ENCODE measurements at regions not wholly inside any gene's neighbourhood (a gene's known extent, or its start where the extent isn't known, plus 50 kb on each side); places are given as distances from the start of the nearest gene placed in this dataset.

DNA sequence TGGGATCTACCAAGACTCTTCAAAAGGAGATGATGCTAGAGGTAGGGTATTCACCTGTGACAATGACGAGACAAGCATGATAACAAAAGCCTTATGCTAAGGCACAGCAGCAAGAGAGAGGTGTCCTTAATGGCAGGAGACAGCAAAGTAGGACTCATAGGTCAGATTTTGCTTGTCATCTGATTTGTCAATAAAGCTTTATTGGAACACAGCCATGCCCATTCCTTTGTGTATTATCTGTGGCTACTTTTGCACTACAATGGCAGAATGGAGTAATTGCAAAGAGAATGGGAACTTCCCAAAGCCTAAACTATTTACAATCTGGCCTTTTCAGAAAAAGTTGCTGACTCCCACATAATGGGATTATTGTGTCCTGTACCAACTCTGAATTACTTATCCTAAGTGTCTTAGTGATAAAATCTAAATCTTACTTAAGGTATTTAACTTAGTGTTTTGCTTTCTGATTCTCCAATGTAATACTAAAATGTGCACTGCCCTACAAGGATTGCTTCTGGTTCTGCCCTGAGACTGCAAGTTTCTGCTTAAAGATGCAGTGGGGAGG, 221.6 kb downstream of the CDC5L start:
- TF ChIP-seq, protein P1, sequence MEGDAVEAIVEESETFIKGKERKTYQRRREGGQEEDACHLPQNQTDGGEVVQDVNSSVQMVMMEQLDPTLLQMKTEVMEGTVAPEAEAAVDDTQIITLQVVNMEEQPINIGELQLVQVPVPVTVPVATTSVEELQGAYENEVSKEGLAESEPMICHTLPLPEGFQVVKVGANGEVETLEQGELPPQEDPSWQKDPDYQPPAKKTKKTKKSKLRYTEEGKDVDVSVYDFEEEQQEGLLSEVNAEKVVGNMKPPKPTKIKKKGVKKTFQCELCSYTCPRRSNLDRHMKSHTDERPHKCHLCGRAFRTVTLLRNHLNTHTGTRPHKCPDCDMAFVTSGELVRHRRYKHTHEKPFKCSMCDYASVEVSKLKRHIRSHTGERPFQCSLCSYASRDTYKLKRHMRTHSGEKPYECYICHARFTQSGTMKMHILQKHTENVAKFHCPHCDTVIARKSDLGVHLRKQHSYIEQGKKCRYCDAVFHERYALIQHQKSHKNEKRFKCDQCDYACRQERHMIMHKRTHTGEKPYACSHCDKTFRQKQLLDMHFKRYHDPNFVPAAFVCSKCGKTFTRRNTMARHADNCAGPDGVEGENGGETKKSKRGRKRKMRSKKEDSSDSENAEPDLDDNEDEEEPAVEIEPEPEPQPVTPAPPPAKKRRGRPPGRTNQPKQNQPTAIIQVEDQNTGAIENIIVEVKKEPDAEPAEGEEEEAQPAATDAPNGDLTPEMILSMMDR (IDR thresholded peaks at IDR 0.05; ENCODE audit: low read length): no peak
- TF ChIP-seq EZH2 (IDR thresholded peaks at IDR 0.05; ENCODE audit: borderline replicate concordance, low read length): no peak
- no peaks in the 10 kb centered on the region for H3F3A ChIP-seq (ENCODE audit: insufficient read depth, low read length)
- H3K27ac ChIP-seq (ENCODE audit: low read depth, low read length, poor library complexity, severe bottlenecking): no peak overlapping the region
- H3K9ac ChIP-seq (ENCODE audit: low read length): no peak overlapping the region
- no peaks in the 10 kb centered on the region for H3K79me2 ChIP-seq (ENCODE audit: insufficient read depth, low read length)
- no peak overlapping the region for H3K4me3 ChIP-seq (ENCODE audit: low read depth, low read length, poor library complexity, severe bottlenecking)
- H4K20me1 ChIP-seq (ENCODE audit: insufficient read depth, low read length): no peaks in the 10 kb centered on the region
- H3K9me3 ChIP-seq (ENCODE audit: low read length): no peaks in the 10 kb centered on the region
- H3K4me1 ChIP-seq (ENCODE audit: insufficient read depth, low read length, severe bottlenecking): no peaks in the 10 kb centered on the region
- no peak overlapping the region for H3K4me2 ChIP-seq (ENCODE audit: low read length)
- H3K27me3 ChIP-seq (ENCODE audit: insufficient read depth, low read length): no peaks in the 10 kb centered on the region
- no peak overlapping the region for H2AFZ ChIP-seq (ENCODE audit: low read length)
- H3K9me2 ChIP-seq (ENCODE audit: low read depth, low read length): no peaks in the 10 kb centered on the region
- H3K36me3 ChIP-seq (ENCODE audit: insufficient read depth, low read length): no peaks in the 10 kb centered on the region

DNA sequence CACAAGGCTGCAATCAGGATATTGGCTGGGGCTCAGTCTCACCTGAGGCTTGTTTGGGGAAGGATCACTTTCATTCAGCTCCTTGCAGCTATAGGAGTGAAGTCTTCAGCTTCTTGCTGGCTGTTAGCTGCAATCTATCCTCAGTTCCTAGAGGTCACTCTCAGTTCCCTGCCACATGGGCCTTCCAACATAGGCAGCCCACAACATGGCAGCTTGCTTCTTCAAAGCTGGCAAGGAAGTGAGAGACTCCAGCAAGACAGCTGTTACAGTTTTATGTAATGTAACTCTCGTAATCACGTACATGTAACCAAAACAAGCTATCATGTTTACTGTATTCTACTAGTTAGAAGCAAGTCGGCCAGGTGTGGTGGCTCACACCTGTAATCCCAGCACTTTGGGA, 226.9 kb downstream of the CDC5L start:
- Histone ChIP-seq H3K9me3 (ENCODE audit: low read length) (no peaks in the 10 kb centered on the region), H3K9me2 (ENCODE audit: low read depth, low read length) (no peaks in the 10 kb centered on the region), H3K4me2 (ENCODE audit: low read length) (no peak overlapping the region), H3F3A (ENCODE audit: insufficient read depth, low read length) (no peaks in the 10 kb centered on the region), H3K27me3 (ENCODE audit: insufficient read depth, low read length) (no peaks in the 10 kb centered on the region), H3K4me1 (ENCODE audit: insufficient read depth, low read length, severe bottlenecking) (no peaks in the 10 kb centered on the region), H2AFZ (ENCODE audit: low read length) (no peak overlapping the region), H3K27ac (ENCODE audit: low read depth, low read length, poor library complexity, severe bottlenecking) (no peak overlapping the region), H3K9ac (ENCODE audit: low read length) (no peak overlapping the region), H3K36me3 (ENCODE audit: insufficient read depth, low read length) (no peaks in the 10 kb centered on the region), H4K20me1 (ENCODE audit: insufficient read depth, low read length) (no peaks in the 10 kb centered on the region), H3K4me3 (ENCODE audit: low read depth, low read length, poor library complexity, severe bottlenecking) (no peak overlapping the region), H3K79me2 (ENCODE audit: insufficient read depth, low read length) (no peaks in the 10 kb centered on the region)
- TF ChIP-seq, protein P1 (IDR thresholded peaks at IDR 0.05; ENCODE audit: low read length): no peak
- TF ChIP-seq EZH2 (IDR thresholded peaks at IDR 0.05; ENCODE audit: borderline replicate concordance, low read length): no peak

DNA sequence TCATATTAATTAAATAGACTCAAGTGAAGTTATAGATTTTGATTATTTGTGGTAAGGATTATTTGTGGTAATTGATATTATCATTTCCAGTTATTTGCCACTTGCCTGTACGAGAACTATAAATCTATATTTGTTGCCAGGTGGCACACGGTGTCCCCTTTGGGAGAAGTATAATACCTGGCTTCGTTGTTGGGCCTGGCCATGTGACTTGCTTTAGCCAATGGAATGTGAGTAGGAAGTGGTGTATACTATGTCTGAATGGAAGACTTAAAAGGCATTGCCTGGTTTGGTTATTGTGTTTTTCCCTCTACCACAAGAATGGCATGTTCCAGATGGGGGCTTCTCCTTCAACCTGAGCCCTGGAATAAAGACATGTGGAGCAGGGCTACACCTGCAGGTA, 228.1 kb downstream of the CDC5L start:
- H3K27me3 ChIP-seq (ENCODE audit: insufficient read depth, low read length): no peaks in the 10 kb centered on the region
- no peak for TF ChIP-seq EZH2 (IDR thresholded peaks at IDR 0.05; ENCODE audit: borderline replicate concordance, low read length)
- TF ChIP-seq, protein P1 (IDR thresholded peaks at IDR 0.05; ENCODE audit: low read length): no peak
- no peaks in the 10 kb centered on the region for H3K4me1 ChIP-seq (ENCODE audit: insufficient read depth, low read length, severe bottlenecking)
- no peak overlapping the region for H2AFZ ChIP-seq (ENCODE audit: low read length)
- H3K4me3 ChIP-seq (ENCODE audit: low read depth, low read length, poor library complexity, severe bottlenecking): no peak overlapping the region
- H3K9me2 ChIP-seq (ENCODE audit: low read depth, low read length): no peaks in the 10 kb centered on the region
- H3K79me2 ChIP-seq (ENCODE audit: insufficient read depth, low read length): no peaks in the 10 kb centered on the region
- no peak overlapping the region for H3K27ac ChIP-seq (ENCODE audit: low read depth, low read length, poor library complexity, severe bottlenecking)
- H3K9ac ChIP-seq (ENCODE audit: low read length): no peak overlapping the region
- H3K36me3 ChIP-seq (ENCODE audit: insufficient read depth, low read length): no peaks in the 10 kb centered on the region
- H3K4me2 ChIP-seq (ENCODE audit: low read length): no peak overlapping the region
- H3K9me3 ChIP-seq (ENCODE audit: low read length): no peaks in the 10 kb centered on the region
- no peaks in the 10 kb centered on the region for H3F3A ChIP-seq (ENCODE audit: insufficient read depth, low read length)
- H4K20me1 ChIP-seq (ENCODE audit: insufficient read depth, low read length): no peaks in the 10 kb centered on the region

Measured in OCI-LY1 (cell line).